ENCODE measurements at regions not wholly inside any gene's neighbourhood (a gene's known extent, or its start where the extent isn't known, plus 50 kb on each side); places are given as distances from the start of the nearest gene placed in this dataset.

DNA sequence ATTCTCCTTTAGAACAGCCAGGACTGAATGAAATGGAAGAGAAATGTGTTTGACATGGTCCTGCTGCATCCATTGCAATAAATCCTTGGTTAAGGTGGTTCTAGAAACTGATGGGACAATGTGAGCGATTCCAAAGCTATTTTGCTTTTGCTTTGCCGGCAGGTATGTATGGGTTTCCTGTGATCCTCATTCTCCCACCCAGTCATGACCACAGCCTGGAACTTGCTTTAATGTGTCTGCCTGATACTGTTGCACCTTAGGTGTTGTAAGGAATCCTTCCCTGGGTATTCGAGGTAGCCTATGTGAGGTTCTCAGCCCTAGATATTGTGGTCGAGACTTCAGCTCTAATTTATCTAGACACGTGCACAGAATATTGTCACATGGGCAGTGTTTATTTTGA lies 86.1 kb downstream of the ZNF518B start:
- TF ChIP-seq POLR2A (IDR thresholded peaks at IDR 0.05): no peak
- TF ChIP-seq, protein P1, sequence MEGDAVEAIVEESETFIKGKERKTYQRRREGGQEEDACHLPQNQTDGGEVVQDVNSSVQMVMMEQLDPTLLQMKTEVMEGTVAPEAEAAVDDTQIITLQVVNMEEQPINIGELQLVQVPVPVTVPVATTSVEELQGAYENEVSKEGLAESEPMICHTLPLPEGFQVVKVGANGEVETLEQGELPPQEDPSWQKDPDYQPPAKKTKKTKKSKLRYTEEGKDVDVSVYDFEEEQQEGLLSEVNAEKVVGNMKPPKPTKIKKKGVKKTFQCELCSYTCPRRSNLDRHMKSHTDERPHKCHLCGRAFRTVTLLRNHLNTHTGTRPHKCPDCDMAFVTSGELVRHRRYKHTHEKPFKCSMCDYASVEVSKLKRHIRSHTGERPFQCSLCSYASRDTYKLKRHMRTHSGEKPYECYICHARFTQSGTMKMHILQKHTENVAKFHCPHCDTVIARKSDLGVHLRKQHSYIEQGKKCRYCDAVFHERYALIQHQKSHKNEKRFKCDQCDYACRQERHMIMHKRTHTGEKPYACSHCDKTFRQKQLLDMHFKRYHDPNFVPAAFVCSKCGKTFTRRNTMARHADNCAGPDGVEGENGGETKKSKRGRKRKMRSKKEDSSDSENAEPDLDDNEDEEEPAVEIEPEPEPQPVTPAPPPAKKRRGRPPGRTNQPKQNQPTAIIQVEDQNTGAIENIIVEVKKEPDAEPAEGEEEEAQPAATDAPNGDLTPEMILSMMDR (IDR thresholded peaks at IDR 0.05): no peak

All from uterus (tissue), 2 donors.